Caco-2 (cell line): ENCODE measurements at regions not wholly inside any gene's neighbourhood (a gene's known extent, or its start where the extent isn't known, plus 50 kb on each side); places are given as distances from the start of the nearest gene placed in this dataset.

Source experiments
- BruUV-seq: library from RNA; stranded (reverse); fragments of 400-500 nt; replicated peaks from 2 replicates; lab custom pipeline; 2021; lab: Mats Ljungman, UMichigan
- CTCF ChIA-PET: fragments of 300-600 bp; sonication (Branson Sonifier 250); formaldehyde crosslinking; loops from one replicate; lab custom pipeline; 2022; ENCODE audit warnings: antibody characterized with exemption; lab: Charles Lee
- POLR2A ChIA-PET: fragments of 300-600 bp; sonication (Branson Sonifier 250); formaldehyde crosslinking; loops from one replicate; lab custom pipeline; 2022; ENCODE audit warnings: antibody characterized with exemption; lab: Charles Lee
- DNase-seq, 2 experiments: peaks; one replicate each; pipeline versions ENCODE4 v3.0.0 to v3.0.0-alpha.2; 2020 to 2022
- H3K27me3 ChIP-seq: replicated peaks from 2 replicates; pipeline ENCODE4 v1.6.0; 2011; ENCODE audit warnings: low read length; ENCODE audit not compliant: control insufficient read depth, insufficient read depth
- H3K36me3 ChIP-seq: 2 replicates; pipeline ENCODE4 v1.5.1; 2011; ENCODE audit warnings: low read length; ENCODE audit not compliant: control insufficient read depth, insufficient read depth
- H3K4me1 ChIP-seq: fragments of 250-450 bp; sonication (Bioruptor Pico); 2 replicates; pipeline ENCODE4 v1.5.1; 2020; ENCODE audit warnings: mild to moderate bottlenecking
- H3K4me3 ChIP-seq: 2 replicates; pipeline ENCODE4 v1.5.1; 2011; ENCODE audit warnings: low read depth, mild to moderate bottlenecking, control low read depth, low read length
- H3K9me3 ChIP-seq: fragments of 250-450 bp; sonication (Bioruptor Pico); 2 replicates; pipeline ENCODE4 v1.5.1; 2020; ENCODE audit warnings: mild to moderate bottlenecking, moderate library complexity
- H3K27ac Mint-ChIP-seq: one replicate; pipeline ENCODE4 v1.8.0; 2022; ENCODE audit warnings: mixed read lengths; ENCODE audit not compliant: unreplicated experiment
- H3K27me3 Mint-ChIP-seq: one replicate; pipeline ENCODE4 v1.8.0; 2022; ENCODE audit warnings: mixed read lengths; ENCODE audit not compliant: insufficient read depth, unreplicated experiment
- H3K36me3 Mint-ChIP-seq: one replicate; pipeline ENCODE4 v1.8.0; 2022; ENCODE audit warnings: mild to moderate bottlenecking, mixed read lengths; ENCODE audit not compliant: insufficient read depth, unreplicated experiment
- H3K4me1 Mint-ChIP-seq: one replicate; pipeline ENCODE4 v1.8.0; 2022; ENCODE audit warnings: low read depth, mixed read lengths; ENCODE audit not compliant: unreplicated experiment
- H3K4me3 Mint-ChIP-seq: one replicate; pipeline ENCODE4 v1.8.0; 2022; ENCODE audit warnings: mild to moderate bottlenecking, moderate library complexity, mixed read lengths; ENCODE audit not compliant: unreplicated experiment
- H3K9me3 Mint-ChIP-seq: one replicate; pipeline ENCODE4 v1.8.0; 2022; ENCODE audit warnings: mixed read lengths; ENCODE audit not compliant: unreplicated experiment
- CTCF ChIP-seq, 2 experiments: fragments of 200-600 bp in 1 of 2; IDR thresholded peaks; 1 replicate in 1 of 2; 2 replicates in 1 of 2; pipeline versions ENCODE4 v1.5.1 to v1.8.0; 2011 to 2022; ENCODE audit warnings: antibody characterized with exemption in 1 of 2, control low read depth in 1 of 2, inconsistent platforms in 1 of 2, low read depth in 1 of 2, low read length in 1 of 2, mild to moderate bottlenecking in 1 of 2, moderate library complexity in 1 of 2; ENCODE audit not compliant: insufficient read depth in 1 of 2, severe bottlenecking in 1 of 2, unreplicated experiment in 1 of 2
- intact Hi-C: fragments of 100-400 bp; cut with micrococcal nuclease; formaldehyde crosslinking; loops from one replicate; pipeline ENCODE4 v1.10.0; 2022; ENCODE audit not compliant: unreplicated experiment

DNA sequence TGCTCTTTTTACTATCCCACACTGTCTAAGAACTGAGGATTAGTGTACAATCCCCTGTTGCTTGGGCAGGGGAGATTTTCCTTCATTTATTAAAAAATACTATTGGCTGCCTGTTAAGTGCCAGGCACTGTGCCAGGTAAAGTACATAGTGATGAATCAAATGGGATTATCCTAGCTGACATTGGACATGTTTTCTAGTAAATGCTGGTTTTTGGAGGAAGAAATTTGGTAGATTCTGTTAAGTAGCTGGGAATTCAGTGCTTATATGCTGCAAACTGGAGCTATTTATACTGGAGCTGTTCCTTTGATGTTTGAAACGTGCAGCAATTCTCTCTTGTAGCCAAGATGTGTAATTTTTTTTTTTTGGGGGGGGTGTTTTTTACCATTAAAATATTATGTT lies 299.6 kb downstream of the EMP1 start:
- H3K36me3 ChIP-seq = no peaks in the 10 kb centered on the region
- no peaks in the 10 kb centered on the region for H3K27me3 ChIP-seq
- Mint-ChIP-seq H3K4me1 (no peaks in the 10 kb centered on the region), H3K27me3 (peaks cover 11% of the 10 kb centered on the region), H3K4me3 (no peak overlapping the region), H3K9me3 (no peaks in the 10 kb centered on the region), H3K36me3 (no peaks in the 10 kb centered on the region), H3K27ac (no peak overlapping the region)
- H3K4me1 ChIP-seq = no peaks in the 10 kb centered on the region
- intact Hi-C loops = no loop called here
- CTCF ChIA-PET = interaction anchor here (0.7 to 0.9 kb wide), 2 partner anchors 25 to 240 kb away, joined by 3 read pairs; no protein-coding TSS in a partner anchor
- BruUV-seq = no TSS peak
- no peak overlapping the region for H3K4me3 ChIP-seq
- POLR2A ChIA-PET = no interaction called here
- H3K9me3 ChIP-seq = no peaks in the 10 kb centered on the region
- DNase-seq = no peak
- no peak for TF ChIP-seq CTCF (IDR thresholded peaks at IDR 0.05; ENCODE audit: insufficient read depth in 1 of 2, low read depth in 1 of 2, low read length in 1 of 2, severe bottlenecking in 1 of 2, unreplicated experiment in 1 of 2)

GRCh38 chr12:13489246-13489645 lies 292.7 kb downstream of the EMP1 start:
- CTCF ChIA-PET = no interaction called here
- H3K9me3 ChIP-seq = no peaks in the 10 kb centered on the region
- no peak for DNase-seq
- H3K4me1 ChIP-seq = no peaks in the 10 kb centered on the region
- intact Hi-C loops = no loop called here
- no peak overlapping the region for H3K4me3 ChIP-seq
- no peak for TF ChIP-seq CTCF (IDR thresholded peaks at IDR 0.05; ENCODE audit: insufficient read depth in 1 of 2, low read depth in 1 of 2, low read length in 1 of 2, severe bottlenecking in 1 of 2, unreplicated experiment in 1 of 2)
- POLR2A ChIA-PET = no interaction called here
- BruUV-seq = no TSS peak
- no peaks in the 10 kb centered on the region for H3K36me3 Mint-ChIP-seq
- peaks cover 10% of the 10 kb centered on the region for H3K27me3 Mint-ChIP-seq
- no peak overlapping the region for H3K27ac Mint-ChIP-seq
- H3K36me3 ChIP-seq = no peaks in the 10 kb centered on the region
- H3K4me1 Mint-ChIP-seq = no peaks in the 10 kb centered on the region
- no peaks in the 10 kb centered on the region for H3K9me3 Mint-ChIP-seq
- no peak overlapping the region for H3K4me3 Mint-ChIP-seq
- no peaks in the 10 kb centered on the region for H3K27me3 ChIP-seq

DNA sequence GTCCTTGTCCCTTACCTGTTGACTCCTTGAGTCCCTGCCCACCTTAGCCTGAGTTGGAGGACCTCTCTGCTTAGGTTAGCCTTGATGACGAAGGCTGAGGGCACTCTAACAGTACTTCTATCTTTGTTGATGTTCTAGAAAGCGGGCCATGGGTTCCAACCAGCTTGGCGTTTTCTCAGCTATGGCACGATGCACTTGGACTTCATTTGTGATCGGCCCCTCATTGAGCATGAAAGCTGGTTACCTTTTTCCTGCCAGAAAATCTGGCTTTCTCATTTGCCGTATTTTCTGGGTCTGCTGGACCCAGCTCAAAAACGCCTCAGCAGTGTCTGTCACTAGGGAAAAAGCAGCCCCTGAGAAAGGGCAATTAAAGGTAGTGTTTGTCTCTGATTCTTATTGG lies 290.8 kb downstream of the EMP1 start:
- Histone ChIP-seq H3K4me3 (no peak overlapping the region), H3K9me3 (no peaks in the 10 kb centered on the region), H3K36me3 (no peaks in the 10 kb centered on the region), H3K27me3 (no peaks in the 10 kb centered on the region), H3K4me1 (no peaks in the 10 kb centered on the region)
- ChIA-PET POLR2A (no interaction called here), CTCF (no interaction called here)
- no peak for DNase-seq
- H3K9me3 Mint-ChIP-seq = no peaks in the 10 kb centered on the region
- H3K27ac Mint-ChIP-seq = no peak overlapping the region
- peaks cover 14% of the 10 kb centered on the region for H3K27me3 Mint-ChIP-seq
- H3K4me1 Mint-ChIP-seq = no peaks in the 10 kb centered on the region
- no peak for TF ChIP-seq CTCF (IDR thresholded peaks at IDR 0.05; ENCODE audit: insufficient read depth in 1 of 2, low read depth in 1 of 2, low read length in 1 of 2, severe bottlenecking in 1 of 2, unreplicated experiment in 1 of 2)
- no TSS peak for BruUV-seq
- no peaks in the 10 kb centered on the region for H3K36me3 Mint-ChIP-seq
- intact Hi-C loops = no loop called here
- no peak overlapping the region for H3K4me3 Mint-ChIP-seq
